C4-2B (cell line): ENCODE measurements at regions not wholly inside any gene's neighbourhood (a gene's known extent, or its start where the extent isn't known, plus 50 kb on each side); places are given as distances from the start of the nearest gene placed in this dataset.

Experiments
- ZFX ChIP-seq: fragments of 450-650 bp; IDR thresholded peaks from 2 replicates; pipeline ENCODE4 v1.6.1; 2017
- TF ChIP-seq, protein P1 (sequence below): fragments of 450-650 bp; conservative IDR thresholded peaks from 2 replicates; pipeline ENCODE4 v1.5.1; 2017; ENCODE audit warnings: mild to moderate bottlenecking

GRCh38 chr10:90614631-90615030 lies 243.2 kb downstream of the HTR7 start:
- TF ChIP-seq, protein P1, sequence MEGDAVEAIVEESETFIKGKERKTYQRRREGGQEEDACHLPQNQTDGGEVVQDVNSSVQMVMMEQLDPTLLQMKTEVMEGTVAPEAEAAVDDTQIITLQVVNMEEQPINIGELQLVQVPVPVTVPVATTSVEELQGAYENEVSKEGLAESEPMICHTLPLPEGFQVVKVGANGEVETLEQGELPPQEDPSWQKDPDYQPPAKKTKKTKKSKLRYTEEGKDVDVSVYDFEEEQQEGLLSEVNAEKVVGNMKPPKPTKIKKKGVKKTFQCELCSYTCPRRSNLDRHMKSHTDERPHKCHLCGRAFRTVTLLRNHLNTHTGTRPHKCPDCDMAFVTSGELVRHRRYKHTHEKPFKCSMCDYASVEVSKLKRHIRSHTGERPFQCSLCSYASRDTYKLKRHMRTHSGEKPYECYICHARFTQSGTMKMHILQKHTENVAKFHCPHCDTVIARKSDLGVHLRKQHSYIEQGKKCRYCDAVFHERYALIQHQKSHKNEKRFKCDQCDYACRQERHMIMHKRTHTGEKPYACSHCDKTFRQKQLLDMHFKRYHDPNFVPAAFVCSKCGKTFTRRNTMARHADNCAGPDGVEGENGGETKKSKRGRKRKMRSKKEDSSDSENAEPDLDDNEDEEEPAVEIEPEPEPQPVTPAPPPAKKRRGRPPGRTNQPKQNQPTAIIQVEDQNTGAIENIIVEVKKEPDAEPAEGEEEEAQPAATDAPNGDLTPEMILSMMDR, result no peak
- no peak for TF ChIP-seq ZFX
